HUES48 (cell line): ENCODE measurements at regions not wholly inside any gene's neighbourhood (a gene's known extent, or its start where the extent isn't known, plus 50 kb on each side); places are given as distances from the start of the nearest gene placed in this dataset.

Experiments
- H3K27ac ChIP-seq: one replicate; pipeline ENCODE4 v1.7.0; 2013; ENCODE audit warnings: low read depth, low read length, inconsistent platforms
- H3K27me3 ChIP-seq: 2 replicates; pipeline ENCODE4 v1.6.1; 2013; ENCODE audit warnings: mild to moderate bottlenecking, low read length; ENCODE audit not compliant: control insufficient read depth, insufficient read depth
- H3K36me3 ChIP-seq: 2 replicates; pipeline ENCODE4 v1.6.1; 2013; ENCODE audit warnings: low read length; ENCODE audit not compliant: control insufficient read depth, insufficient read depth
- H3K4me1 ChIP-seq: 2 replicates; pipeline ENCODE4 v1.6.1; 2013; ENCODE audit warnings: mild to moderate bottlenecking, low read length; ENCODE audit not compliant: control insufficient read depth, insufficient read depth
- H3K4me3 ChIP-seq: 2 replicates; pipeline ENCODE4 v1.5.1; 2013; ENCODE audit warnings: mild to moderate bottlenecking, low read depth, low read length
- H3K9ac ChIP-seq: 2 replicates; pipeline ENCODE4 v1.6.1; 2013; ENCODE audit warnings: mild to moderate bottlenecking, low read depth, low read length, moderate library complexity
- H3K9me3 ChIP-seq: 2 replicates; pipeline ENCODE4 v1.6.1; 2013; ENCODE audit warnings: low read length; ENCODE audit not compliant: control insufficient read depth, insufficient read depth

- Histone ChIP-seq H3K27me3 (no peaks in the 10 kb centered on the region), H3K4me1 (peaks cover 4% of the 10 kb centered on the region; the same call in 1 of the 2 replicates), H3K9me3 (no peaks in the 10 kb centered on the region), H3K4me3 (no peak overlapping the region), H3K9ac (no peak overlapping the region), H3K27ac (no peak overlapping the region), H3K36me3 (no peaks in the 10 kb centered on the region)
These were observed 59.2 kb downstream of the EMX2 start for GRCh38 chr10:117601716-117602115.

- Histone ChIP-seq H3K9me3 (no peaks in the 10 kb centered on the region), H3K4me1 (peaks cover 4% of the 10 kb centered on the region; the same call in 1 of the 2 replicates)
These were observed 60.5 kb downstream of the EMX2 start for GRCh38 chr10:117603081-117603480.

GRCh38 chr10:117603726-117604125 is 61.2 kb downstream of the EMX2 start:
- Histone ChIP-seq H3K36me3 (no peaks in the 10 kb centered on the region), H3K4me1 (peaks cover 4% of the 10 kb centered on the region; the same call in 1 of the 2 replicates), H3K9me3 (no peaks in the 10 kb centered on the region), H3K4me3 (no peak overlapping the region), H3K27ac (no peak overlapping the region), H3K9ac (no peak overlapping the region), H3K27me3 (no peaks in the 10 kb centered on the region)

More at GRCh38 chr10:117603081-117603480, 60.5 kb downstream of the EMX2 start:
- no peaks in the 10 kb centered on the region for H3K36me3 ChIP-seq
- H3K27me3 ChIP-seq, result no peaks in the 10 kb centered on the region
- H3K9ac ChIP-seq, result no peak overlapping the region
- H3K27ac ChIP-seq, result no peak overlapping the region
- H3K4me3 ChIP-seq, result no peak overlapping the region

- Histone ChIP-seq H3K9me3 (no peaks in the 10 kb centered on the region), H3K4me3 (no peak overlapping the region), H3K9ac (no peak overlapping the region), H3K27ac (no peak overlapping the region), H3K36me3 (no peaks in the 10 kb centered on the region), H3K27me3 (no peaks in the 10 kb centered on the region), H3K4me1 (no peaks in the 10 kb centered on the region)
These were observed 66.7 kb downstream of the EMX2 start for GRCh38 chr10:117609095-117609795.

GRCh38 chr10:117609796-117610170 is 67.2 kb downstream of the EMX2 start:
- Histone ChIP-seq H3K4me3 (no peak overlapping the region), H3K9ac (no peak overlapping the region), H3K27ac (no peak overlapping the region), H3K9me3 (no peaks in the 10 kb centered on the region), H3K27me3 (no peaks in the 10 kb centered on the region), H3K36me3 (no peaks in the 10 kb centered on the region), H3K4me1 (no peaks in the 10 kb centered on the region)

GRCh38 chr10:117610321-117610720 is 67.8 kb downstream of the EMX2 start:
- Histone ChIP-seq H3K9ac (no peak overlapping the region), H3K9me3 (no peaks in the 10 kb centered on the region), H3K4me3 (no peak overlapping the region), H3K27ac (no peak overlapping the region), H3K4me1 (no peaks in the 10 kb centered on the region), H3K27me3 (no peaks in the 10 kb centered on the region), H3K36me3 (no peaks in the 10 kb centered on the region)

GRCh38 chr10:117612113-117612512 is 69.6 kb downstream of the EMX2 start:
- no peaks in the 10 kb centered on the region for H3K27me3 ChIP-seq
- no peak overlapping the region for H3K9ac ChIP-seq
- no peak overlapping the region for H3K27ac ChIP-seq
- no peaks in the 10 kb centered on the region for H3K4me1 ChIP-seq
- H3K4me3 ChIP-seq, result no peak overlapping the region
- H3K9me3 ChIP-seq, result no peaks in the 10 kb centered on the region
- H3K36me3 ChIP-seq, result no peaks in the 10 kb centered on the region

GRCh38 chr10:117615649-117616048 is 73.1 kb downstream of the EMX2 start:
- H3K27me3 ChIP-seq, result no peaks in the 10 kb centered on the region
- no peak overlapping the region for H3K9ac ChIP-seq
- no peak overlapping the region for H3K4me3 ChIP-seq
- no peaks in the 10 kb centered on the region for H3K36me3 ChIP-seq
- H3K27ac ChIP-seq, result no peak overlapping the region
- no peaks in the 10 kb centered on the region for H3K9me3 ChIP-seq
- H3K4me1 ChIP-seq, result no peaks in the 10 kb centered on the region

- Histone ChIP-seq H3K27ac (no peak overlapping the region), H3K4me1 (no peaks in the 10 kb centered on the region), H3K36me3 (no peaks in the 10 kb centered on the region), H3K9me3 (no peaks in the 10 kb centered on the region), H3K9ac (no peak overlapping the region), H3K4me3 (no peak overlapping the region), H3K27me3 (no peaks in the 10 kb centered on the region)
These were observed 73.6 kb downstream of the EMX2 start for GRCh38 chr10:117616179-117616578.

- Histone ChIP-seq H3K4me1 (no peaks in the 10 kb centered on the region), H3K4me3 (no peak overlapping the region), H3K36me3 (no peaks in the 10 kb centered on the region), H3K27ac (no peak overlapping the region), H3K9me3 (no peaks in the 10 kb centered on the region), H3K9ac (no peak overlapping the region), H3K27me3 (no peaks in the 10 kb centered on the region)
These were observed 74.5 kb downstream of the EMX2 start for GRCh38 chr10:117617086-117617485.

GRCh38 chr10:117617659-117618058 is 75.1 kb downstream of the EMX2 start:
- no peaks in the 10 kb centered on the region for H3K36me3 ChIP-seq
- no peaks in the 10 kb centered on the region for H3K9me3 ChIP-seq
- H3K4me3 ChIP-seq, result no peak overlapping the region
- no peak overlapping the region for H3K27ac ChIP-seq
- H3K9ac ChIP-seq, result no peak overlapping the region
- no peaks in the 10 kb centered on the region for H3K4me1 ChIP-seq
- no peaks in the 10 kb centered on the region for H3K27me3 ChIP-seq
